ENCODE measurements at regions not wholly inside any gene's neighbourhood (a gene's known extent, or its start where the extent isn't known, plus 50 kb on each side); places are given as distances from the start of the nearest gene placed in this dataset.

GRCh38 chr12:58405363-58405762, 464.0 kb downstream of the ATP23 start:
- TF ChIP-seq CTCF (conservative IDR thresholded peaks at IDR 0.05; ENCODE audit: low read depth, low read length) (no peak), EZH2 (IDR thresholded peaks at IDR 0.05; ENCODE audit: low read length, unreplicated experiment) (no peak), EZH2phosphoT487 (IDR thresholded peaks at IDR 0.05; ENCODE audit: borderline replicate concordance, low read length) (no peak)
